Breast epithelium (tissue), 3 donors: ENCODE measurements at regions not wholly inside any gene's neighbourhood (a gene's known extent, or its start where the extent isn't known, plus 50 kb on each side); places are given as distances from the start of the nearest gene placed in this dataset.

Source experiments
- POLR2A ChIP-seq: fragments of 450-650 bp; IDR thresholded peaks from one replicate; pipeline ENCODE4 v1.6.1; 2016; ENCODE audit warnings: antibody characterized with exemption, mild to moderate bottlenecking, moderate library complexity
- POLR2AphosphoS5 ChIP-seq, 3 donors: sonication (generic); formaldehyde crosslinking; IDR thresholded peaks; one replicate each; pipeline ENCODE4 v1.6.1; 2017; ENCODE audit warnings: antibody characterized with exemption in 3 of 3
- TF ChIP-seq, protein P1 (sequence below), 3 donors: fragments of 450-650 bp; IDR thresholded peaks; one replicate each; pipeline ENCODE4 v1.5.1; 2016 to 2017; ENCODE audit warnings: antibody characterized with exemption in 3 of 3, mild to moderate bottlenecking in 3 of 3, moderate library complexity in 3 of 3

DNA sequence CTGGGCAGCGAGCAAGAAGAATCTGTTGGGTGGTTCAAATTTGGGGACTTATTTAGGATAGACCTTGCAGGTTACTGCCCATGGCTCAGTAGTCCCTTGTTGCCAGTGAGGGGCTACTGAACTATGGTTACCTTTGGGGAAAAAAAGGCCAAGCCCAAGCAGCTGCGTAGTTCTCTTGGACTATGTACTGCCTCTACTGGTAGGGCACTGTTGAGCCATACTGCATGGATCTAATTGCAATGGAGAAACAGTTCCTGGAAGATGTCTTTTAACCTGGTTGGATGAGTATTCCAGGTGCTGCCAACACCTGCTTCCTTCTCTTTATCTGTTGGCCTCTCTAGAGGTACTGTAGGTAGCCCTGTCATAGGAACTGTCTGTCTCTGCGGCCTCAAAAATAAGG is 671.9 kb upstream of the CBLB start:
- TF ChIP-seq, protein P1, sequence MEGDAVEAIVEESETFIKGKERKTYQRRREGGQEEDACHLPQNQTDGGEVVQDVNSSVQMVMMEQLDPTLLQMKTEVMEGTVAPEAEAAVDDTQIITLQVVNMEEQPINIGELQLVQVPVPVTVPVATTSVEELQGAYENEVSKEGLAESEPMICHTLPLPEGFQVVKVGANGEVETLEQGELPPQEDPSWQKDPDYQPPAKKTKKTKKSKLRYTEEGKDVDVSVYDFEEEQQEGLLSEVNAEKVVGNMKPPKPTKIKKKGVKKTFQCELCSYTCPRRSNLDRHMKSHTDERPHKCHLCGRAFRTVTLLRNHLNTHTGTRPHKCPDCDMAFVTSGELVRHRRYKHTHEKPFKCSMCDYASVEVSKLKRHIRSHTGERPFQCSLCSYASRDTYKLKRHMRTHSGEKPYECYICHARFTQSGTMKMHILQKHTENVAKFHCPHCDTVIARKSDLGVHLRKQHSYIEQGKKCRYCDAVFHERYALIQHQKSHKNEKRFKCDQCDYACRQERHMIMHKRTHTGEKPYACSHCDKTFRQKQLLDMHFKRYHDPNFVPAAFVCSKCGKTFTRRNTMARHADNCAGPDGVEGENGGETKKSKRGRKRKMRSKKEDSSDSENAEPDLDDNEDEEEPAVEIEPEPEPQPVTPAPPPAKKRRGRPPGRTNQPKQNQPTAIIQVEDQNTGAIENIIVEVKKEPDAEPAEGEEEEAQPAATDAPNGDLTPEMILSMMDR (IDR thresholded peaks at IDR 0.05) = no peak
- TF ChIP-seq POLR2A = no peak
- TF ChIP-seq POLR2AphosphoS5 (IDR thresholded peaks at IDR 0.05) = no peak
